Mesothelial cell of epicardium (in vitro differentiated cells): ENCODE measurements at regions not wholly inside any gene's neighbourhood (a gene's known extent, or its start where the extent isn't known, plus 50 kb on each side); places are given as distances from the start of the nearest gene placed in this dataset.

Experiments used
- DNase-seq, 2 experiments: peaks; one replicate each; pipeline ENCODE4 v3.0.0; 2021; ENCODE audit warnings: low spot score in 2 of 2; ENCODE audit not compliant: unreplicated experiment in 2 of 2
- H3K27ac Mint-ChIP-seq: 2 replicates; pipeline ENCODE4 v1.8.0; 2021; ENCODE audit warnings: mixed read lengths
- H3K27me3 Mint-ChIP-seq: 2 replicates; pipeline ENCODE4 v1.8.0; 2021; ENCODE audit warnings: low read depth, mixed read lengths
- H3K36me3 Mint-ChIP-seq: 2 replicates; pipeline ENCODE4 v1.8.0; 2021; ENCODE audit warnings: mixed read lengths
- H3K4me1 Mint-ChIP-seq: 2 replicates; pipeline ENCODE4 v1.8.0; 2021; ENCODE audit warnings: mixed read lengths
- H3K4me3 Mint-ChIP-seq: 2 replicates; pipeline ENCODE4 v1.8.0; 2021; ENCODE audit warnings: mild to moderate bottlenecking, moderate library complexity, mixed read lengths
- H3K9me3 Mint-ChIP-seq: 2 replicates; pipeline ENCODE4 v1.8.0; 2021; ENCODE audit warnings: mixed read lengths
- CTCF ChIP-seq: fragments of 200-600 bp; sonication (generic); IDR thresholded peaks from one replicate; pipeline ENCODE4 v1.5.0; 2021; ENCODE audit warnings: antibody characterized with exemption; ENCODE audit not compliant: unreplicated experiment

DNA sequence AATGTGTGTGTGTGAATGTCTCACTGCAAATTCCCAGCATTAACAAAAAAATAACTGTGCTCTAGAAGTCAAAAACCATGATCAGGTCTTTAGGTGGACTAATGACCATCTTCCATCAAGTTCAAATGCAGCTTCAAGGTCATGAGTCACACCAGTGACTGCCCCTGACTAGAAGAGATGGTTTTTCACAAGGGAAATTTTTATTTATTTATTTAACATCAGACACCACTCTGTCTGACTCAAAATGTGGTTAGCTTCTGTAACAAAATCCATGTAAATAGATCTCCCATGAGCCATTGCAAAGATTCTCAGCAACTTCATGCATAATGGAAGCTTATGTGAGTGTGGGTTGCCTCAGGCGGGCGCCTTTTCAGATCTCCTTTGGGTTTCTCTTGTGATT lies 219.2 kb downstream of the KIT start:
- no peak for DNase-seq
- Mint-ChIP-seq H3K4me3 (no peak overlapping the region), H3K27ac (no peak overlapping the region), H3K27me3 (no peaks in the 10 kb centered on the region), H3K4me1 (no peaks in the 10 kb centered on the region), H3K36me3 (no peaks in the 10 kb centered on the region), H3K9me3 (peaks cover 6% of the 10 kb centered on the region)
- no peak for TF ChIP-seq CTCF

DNA sequence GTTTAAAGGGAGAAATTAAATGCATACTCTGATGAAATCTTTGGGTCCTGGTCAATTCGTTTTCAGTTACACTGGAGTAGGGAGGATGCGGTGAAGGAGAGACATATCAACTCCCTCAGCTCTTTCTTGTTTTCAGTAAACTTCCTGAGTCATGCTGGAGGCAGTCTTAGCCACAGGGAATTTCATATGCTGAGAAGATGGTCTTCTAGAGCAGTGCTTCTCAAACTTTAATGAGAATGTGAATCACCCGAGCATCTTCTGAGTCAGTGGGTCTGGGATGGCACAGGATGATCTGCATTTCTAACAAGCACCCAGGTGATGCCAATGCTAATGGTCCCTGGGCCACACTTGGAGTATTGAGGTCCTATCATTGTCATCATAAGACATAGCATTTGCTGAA lies 214.5 kb downstream of the KIT start:
- H3K27ac Mint-ChIP-seq, result no peak overlapping the region
- no peaks in the 10 kb centered on the region for H3K27me3 Mint-ChIP-seq
- no peak overlapping the region for H3K4me3 Mint-ChIP-seq
- H3K9me3 Mint-ChIP-seq, result peaks cover 6% of the 10 kb centered on the region
- H3K36me3 Mint-ChIP-seq, result no peaks in the 10 kb centered on the region
- no peak for DNase-seq
- H3K4me1 Mint-ChIP-seq, result no peaks in the 10 kb centered on the region
- TF ChIP-seq CTCF, result no peak

DNA sequence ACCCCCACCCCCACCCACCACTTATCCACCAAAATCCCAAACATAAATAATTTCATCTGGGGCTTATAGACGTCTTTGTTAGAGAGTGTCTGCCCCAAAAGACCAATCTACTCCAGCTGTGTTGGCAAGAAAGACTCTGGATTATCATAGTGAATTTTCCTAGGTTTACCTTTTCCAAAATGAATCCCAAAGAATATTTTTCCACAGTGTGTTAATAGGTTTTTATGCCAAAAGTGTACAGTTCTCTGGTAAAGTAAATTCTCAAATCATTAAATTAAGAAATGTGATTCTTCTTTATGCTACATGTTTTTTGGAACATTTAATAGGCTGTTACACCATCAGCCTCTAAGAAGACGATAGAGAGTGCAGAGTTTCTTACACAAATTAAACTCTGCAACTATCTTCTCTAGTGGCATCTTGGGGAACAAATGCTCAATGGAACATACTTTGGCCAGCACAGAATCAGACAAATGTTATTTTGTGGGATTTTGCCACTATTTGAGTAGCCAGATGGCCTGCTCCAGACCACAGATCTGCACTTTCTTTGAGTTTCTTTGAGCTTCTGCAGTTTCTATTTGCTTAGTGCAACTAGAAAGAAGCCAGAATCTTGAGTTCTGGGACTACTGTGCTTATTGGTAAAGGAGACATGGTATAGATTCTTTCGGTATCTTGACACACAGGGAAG lies 206.0 kb downstream of the KIT start:
- Mint-ChIP-seq H3K4me3 (no peak overlapping the region), H3K4me1 (no peaks in the 10 kb centered on the region), H3K36me3 (no peaks in the 10 kb centered on the region), H3K27ac (no peak overlapping the region), H3K27me3 (peaks cover 8% of the 10 kb centered on the region), H3K9me3 (no peaks in the 10 kb centered on the region)
- no peak for TF ChIP-seq CTCF
- DNase-seq, result no peak

DNA sequence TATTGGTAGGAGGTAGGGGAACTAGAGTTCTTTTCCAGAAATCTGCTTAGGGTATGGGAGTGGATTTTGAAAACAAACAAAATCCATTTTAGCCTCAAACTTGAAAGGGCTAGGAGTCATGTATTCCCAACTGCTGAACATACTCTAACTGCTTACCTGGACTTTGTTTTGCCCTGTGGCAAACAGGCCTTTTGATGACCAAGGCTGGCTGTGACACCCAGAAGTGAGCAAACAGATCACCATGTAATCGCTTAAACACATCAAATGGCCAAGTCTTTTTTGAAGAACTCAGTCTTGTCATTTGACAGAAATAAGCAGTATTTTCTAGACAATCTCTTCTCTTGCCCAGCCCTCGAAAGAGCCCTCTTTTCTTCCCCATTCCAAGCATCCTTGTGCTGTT lies 203.4 kb downstream of the KIT start:
- Mint-ChIP-seq H3K27me3 (peaks cover 21% of the 10 kb centered on the region), H3K4me1 (no peaks in the 10 kb centered on the region), H3K9me3 (no peaks in the 10 kb centered on the region), H3K36me3 (no peaks in the 10 kb centered on the region), H3K27ac (no peak overlapping the region), H3K4me3 (no peak overlapping the region)
- TF ChIP-seq CTCF, result no peak
- no peak for DNase-seq

- DNase-seq, result no peak
- no peaks in the 10 kb centered on the region for H3K4me1 Mint-ChIP-seq
- no peak overlapping the region for H3K27ac Mint-ChIP-seq
- no peaks in the 10 kb centered on the region for H3K36me3 Mint-ChIP-seq
- no peaks in the 10 kb centered on the region for H3K9me3 Mint-ChIP-seq
- TF ChIP-seq CTCF, result no peak
- no peak overlapping the region for H3K4me3 Mint-ChIP-seq
- peaks cover 21% of the 10 kb centered on the region for H3K27me3 Mint-ChIP-seq
These were observed 197.6 kb downstream of the KIT start for GRCh38 chr4:54855191-54855854.

GRCh38 chr4:54852602-54853001 lies 194.8 kb downstream of the KIT start:
- no peak for TF ChIP-seq CTCF
- Mint-ChIP-seq H3K4me1 (no peaks in the 10 kb centered on the region), H3K36me3 (no peaks in the 10 kb centered on the region), H3K27ac (no peak overlapping the region), H3K4me3 (no peak overlapping the region), H3K9me3 (no peaks in the 10 kb centered on the region), H3K27me3 (peaks cover 9% of the 10 kb centered on the region)
- no peak for DNase-seq
